Gastroesophageal sphincter (tissue), 4 donors: ENCODE measurements at regions not wholly inside any gene's neighbourhood (a gene's known extent, or its start where the extent isn't known, plus 50 kb on each side); places are given as distances from the start of the nearest gene placed in this dataset.

Experiments used
- ATAC-seq: fragments of 150-250 bp; one replicate; pipeline ENCODE4 v1.9.1; 2016; ENCODE audit warnings: mild to moderate bottlenecking, moderate library complexity
- H3K27ac ChIP-seq, 4 donors: fragments of 200-600 bp; sonication (generic) in 3 of 4; 1 replicate in 3 of 4; 2 replicates in 1 of 4; pipeline ENCODE4 v1.5.1; 2016 to 2019
- H3K27me3 ChIP-seq: fragments of 200-600 bp; sonication (generic); one replicate; pipeline ENCODE4 v1.5.1; 2019
- H3K36me3 ChIP-seq, 2 donors: fragments of 200-600 bp; sonication (generic); one replicate each; pipeline ENCODE4 v1.5.1; 2019; ENCODE audit warnings: control low read depth in 1 of 2
- H3K4me1 ChIP-seq, 3 donors: fragments of 200-600 bp; sonication (generic); 1 replicate in 2 of 3; 2 replicates in 1 of 3; pipeline ENCODE4 v1.5.1; 2016 to 2019; ENCODE audit warnings: control low read depth in 2 of 3
- H3K4me3 ChIP-seq, 2 donors: fragments of 200-600 bp; sonication (generic); one replicate each; pipeline ENCODE4 v1.5.1; 2019; ENCODE audit warnings: mild to moderate bottlenecking in 1 of 2, moderate library complexity in 1 of 2
- H3K9me3 ChIP-seq, 3 donors: fragments of 200-600 bp; sonication (generic); one replicate each; pipeline ENCODE4 v1.5.1; 2017 to 2019; ENCODE audit warnings: control low read depth in 2 of 3
- EP300 ChIP-seq: sonication (generic); formaldehyde crosslinking; IDR thresholded peaks from one replicate; pipeline ENCODE4 v1.6.1; 2017; ENCODE audit warnings: antibody characterized with exemption, mild to moderate bottlenecking
- POLR2A ChIP-seq, 2 donors: fragments of 450-650 bp; IDR thresholded peaks; one replicate each; pipeline ENCODE4 v1.6.1; 2017; ENCODE audit warnings: antibody characterized with exemption in 2 of 2, mild to moderate bottlenecking in 2 of 2, moderate library complexity in 1 of 2
- POLR2AphosphoS5 ChIP-seq: sonication (generic); formaldehyde crosslinking; IDR thresholded peaks from one replicate; pipeline ENCODE4 v1.6.1; 2017; ENCODE audit warnings: antibody characterized with exemption
- WGBS, 2 donors: methylation state at CpG; one replicate each; pipeline ENCODE4 v1.1.5; 2018; ENCODE audit warnings: low coverage in 1 of 2; 5-methylcytosine and 5-hydroxymethylcytosine counted together
- TF ChIP-seq, protein P1 (sequence below), 4 experiments: fragments of 200-600 bp in 2 of 4; fragments of 450-650 bp in 2 of 4; sonication (generic) in 1 of 4; IDR thresholded peaks; one replicate each; pipeline ENCODE4 v1.5.1; 2017 to 2019; ENCODE audit warnings: antibody characterized with exemption in 4 of 4, mild to moderate bottlenecking in 2 of 4, moderate library complexity in 2 of 4

DNA sequence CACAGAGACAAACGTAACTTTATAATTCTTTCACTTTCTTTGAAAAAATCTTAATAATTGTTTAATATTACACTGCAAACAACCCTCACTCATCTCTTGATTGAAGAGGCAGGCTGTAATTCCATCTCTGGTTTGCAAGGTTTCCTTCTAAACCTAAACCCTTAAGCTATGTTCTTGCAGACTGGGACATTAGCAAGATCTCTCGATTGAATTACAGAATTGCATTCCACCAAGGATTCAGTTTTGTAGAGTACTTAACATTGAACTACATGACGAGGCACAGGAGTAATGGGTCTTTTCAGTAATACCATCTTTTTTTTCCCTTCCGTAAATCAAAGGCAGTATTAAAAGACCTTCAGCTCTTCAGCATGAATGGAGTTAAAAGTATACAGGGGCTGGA lies 111.6 kb upstream of the EEF1E1 start:
- Histone ChIP-seq H3K36me3 (no peaks in the 10 kb centered on the region), H3K9me3 (no peaks in the 10 kb centered on the region), H3K4me3 (no peak overlapping the region), H3K4me1 (no peaks in the 10 kb centered on the region), H3K27me3 (peaks cover 33% of the 10 kb centered on the region), H3K27ac (no peak overlapping the region)
- no peak for ATAC-seq
- TF ChIP-seq EP300 (no peak), POLR2A (IDR thresholded peaks at IDR 0.05) (no peak), POLR2AphosphoS5 (no peak)
- TF ChIP-seq, protein P1, sequence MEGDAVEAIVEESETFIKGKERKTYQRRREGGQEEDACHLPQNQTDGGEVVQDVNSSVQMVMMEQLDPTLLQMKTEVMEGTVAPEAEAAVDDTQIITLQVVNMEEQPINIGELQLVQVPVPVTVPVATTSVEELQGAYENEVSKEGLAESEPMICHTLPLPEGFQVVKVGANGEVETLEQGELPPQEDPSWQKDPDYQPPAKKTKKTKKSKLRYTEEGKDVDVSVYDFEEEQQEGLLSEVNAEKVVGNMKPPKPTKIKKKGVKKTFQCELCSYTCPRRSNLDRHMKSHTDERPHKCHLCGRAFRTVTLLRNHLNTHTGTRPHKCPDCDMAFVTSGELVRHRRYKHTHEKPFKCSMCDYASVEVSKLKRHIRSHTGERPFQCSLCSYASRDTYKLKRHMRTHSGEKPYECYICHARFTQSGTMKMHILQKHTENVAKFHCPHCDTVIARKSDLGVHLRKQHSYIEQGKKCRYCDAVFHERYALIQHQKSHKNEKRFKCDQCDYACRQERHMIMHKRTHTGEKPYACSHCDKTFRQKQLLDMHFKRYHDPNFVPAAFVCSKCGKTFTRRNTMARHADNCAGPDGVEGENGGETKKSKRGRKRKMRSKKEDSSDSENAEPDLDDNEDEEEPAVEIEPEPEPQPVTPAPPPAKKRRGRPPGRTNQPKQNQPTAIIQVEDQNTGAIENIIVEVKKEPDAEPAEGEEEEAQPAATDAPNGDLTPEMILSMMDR (IDR thresholded peaks at IDR 0.05): no peak
- WGBS, 2 donors: 68% methylated on average over 4 of the region's 4 CpGs

DNA sequence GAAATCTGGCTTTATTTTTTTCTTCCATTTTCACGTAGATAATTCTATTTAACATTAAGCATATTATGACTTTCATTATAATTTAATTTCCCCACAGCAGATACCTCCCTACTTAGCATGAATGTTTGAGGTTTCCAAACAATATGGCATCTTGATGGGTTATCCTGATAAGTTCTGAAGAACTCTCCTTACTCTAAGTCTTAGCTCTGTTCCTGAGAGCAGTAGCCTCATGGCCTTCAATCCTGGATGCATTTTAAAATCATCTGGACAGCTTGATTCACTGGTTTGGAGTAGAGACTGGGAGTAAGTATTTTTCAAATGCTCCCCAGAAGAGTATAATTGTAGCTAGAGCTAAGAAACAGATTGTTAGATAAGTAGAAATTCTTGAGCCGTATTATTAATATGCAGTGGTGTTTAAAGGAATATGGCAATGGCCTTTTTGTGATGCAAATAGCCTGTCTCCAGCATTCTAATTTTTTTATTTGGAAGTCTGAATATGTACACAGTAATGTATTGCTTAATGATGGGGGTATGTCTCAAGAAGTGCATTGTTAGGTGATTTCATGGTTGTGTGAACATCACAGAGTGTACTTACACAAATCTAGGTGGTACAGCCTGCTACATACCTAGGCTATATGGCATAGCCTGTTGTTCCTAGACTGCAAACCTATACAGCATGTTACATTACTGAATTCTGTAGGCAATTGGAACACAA lies 110.5 kb upstream of the EEF1E1 start:
- no peak for TF ChIP-seq EP300
- TF ChIP-seq POLR2A (IDR thresholded peaks at IDR 0.05): no peak
- no peak for TF ChIP-seq POLR2AphosphoS5
- TF ChIP-seq, protein P1 (IDR thresholded peaks at IDR 0.05): no peak
- no peaks in the 10 kb centered on the region for H3K36me3 ChIP-seq
- ATAC-seq: no peak
- peaks cover 32% of the 10 kb centered on the region for H3K27me3 ChIP-seq
- H3K4me1 ChIP-seq: no peaks in the 10 kb centered on the region
- H3K27ac ChIP-seq: no peak overlapping the region
- no peaks in the 10 kb centered on the region for H3K9me3 ChIP-seq
- H3K4me3 ChIP-seq: no peak overlapping the region
- 63 to 70% methylated on average over 1 to 2 of the region's 2 CpGs for WGBS, 2 donors

DNA sequence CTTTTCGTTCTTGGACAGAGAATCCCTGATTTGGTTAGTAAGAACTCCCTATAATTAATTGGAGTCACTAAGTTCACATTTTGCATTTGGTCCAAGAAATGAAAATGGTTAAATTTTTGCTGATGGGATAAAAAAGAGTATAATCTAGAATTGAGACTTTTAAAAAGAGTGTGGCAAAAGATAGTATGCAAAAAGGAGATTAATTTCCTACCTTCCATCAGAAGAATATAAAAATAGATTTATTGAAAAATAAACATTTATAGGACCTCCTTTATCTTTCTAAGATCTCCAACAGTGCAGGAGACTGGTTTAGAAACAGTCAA lies 105.5 kb upstream of the EEF1E1 start:
- Histone ChIP-seq H3K4me3 (no peak overlapping the region), H3K27me3 (peaks cover 18% of the 10 kb centered on the region), H3K4me1 (no peaks in the 10 kb centered on the region), H3K36me3 (no peaks in the 10 kb centered on the region), H3K27ac (no peak overlapping the region), H3K9me3 (no peaks in the 10 kb centered on the region)
- ATAC-seq: no peak
- TF ChIP-seq POLR2A (IDR thresholded peaks at IDR 0.05): no peak
- TF ChIP-seq, protein P1 (IDR thresholded peaks at IDR 0.05): no peak
- no peak for TF ChIP-seq EP300
- no peak for TF ChIP-seq POLR2AphosphoS5
- 100% methylated on average over 1 of the region's 1 CpG for WGBS, 2 donors

DNA sequence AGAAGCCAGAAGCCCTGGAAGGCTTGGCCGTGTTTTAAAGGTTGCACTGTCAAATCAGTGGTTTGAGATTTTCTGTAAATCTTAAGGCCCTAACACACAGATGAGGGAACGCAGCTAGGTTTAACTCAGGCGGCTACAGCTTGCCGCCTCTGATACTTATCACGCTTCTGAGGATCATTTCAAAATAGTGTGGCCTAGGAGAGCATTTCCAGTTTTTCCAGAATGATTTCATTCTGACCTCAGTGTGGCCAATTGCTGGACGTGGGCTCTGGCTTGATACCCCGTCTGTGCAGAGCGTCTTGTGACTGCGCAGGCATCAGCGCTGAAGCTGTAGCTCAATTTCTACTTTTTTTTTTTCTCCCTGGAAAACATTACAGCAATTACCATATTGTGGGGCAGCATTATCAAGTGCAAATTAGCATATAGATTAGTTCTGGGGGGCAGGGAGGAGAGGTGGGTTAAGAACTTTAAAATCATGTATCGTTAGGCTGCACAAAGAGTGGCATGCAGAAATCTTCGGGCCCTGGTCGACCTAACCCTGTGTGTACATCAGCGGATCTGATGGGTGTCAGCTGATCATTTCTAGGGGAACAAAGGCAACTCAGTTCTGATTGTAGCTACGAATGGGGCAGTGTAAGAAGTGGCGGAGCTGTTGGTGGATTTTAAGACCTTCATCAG lies 105.0 kb upstream of the EEF1E1 start:
- H3K9me3 ChIP-seq: no peaks in the 10 kb centered on the region
- no peaks in the 10 kb centered on the region for H3K4me1 ChIP-seq
- no peak overlapping the region for H3K27ac ChIP-seq
- H3K36me3 ChIP-seq: no peaks in the 10 kb centered on the region
- no peak overlapping the region for H3K4me3 ChIP-seq
- 62 to 73% methylated on average over 7 to 14 of the region's 16 CpGs for WGBS, 2 donors
- no peak for ATAC-seq
- peaks cover 20% of the 10 kb centered on the region for H3K27me3 ChIP-seq
- TF ChIP-seq POLR2A (IDR thresholded peaks at IDR 0.05): no peak
- TF ChIP-seq, protein P1 (IDR thresholded peaks at IDR 0.05): no peak
- no peak for TF ChIP-seq EP300
- TF ChIP-seq POLR2AphosphoS5: no peak

DNA sequence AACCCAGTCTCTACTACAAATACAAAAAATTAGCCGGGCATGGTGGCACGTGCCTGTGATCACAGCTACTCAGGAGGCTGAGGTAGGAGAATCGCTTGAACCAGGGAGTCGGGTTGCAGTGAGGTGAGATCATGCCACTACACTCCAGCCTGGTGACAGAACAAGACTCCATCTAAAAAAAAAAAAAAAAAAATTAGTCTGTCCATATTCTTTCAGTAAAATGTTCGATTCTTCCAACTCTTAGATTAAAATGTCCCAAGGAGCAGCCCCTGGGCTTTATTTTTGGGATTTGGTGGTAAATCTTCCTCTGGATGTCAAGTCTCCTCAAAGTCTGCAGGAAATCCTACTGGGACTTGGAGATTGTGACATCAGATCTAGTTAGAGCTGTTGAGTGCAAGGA lies 101.0 kb upstream of the EEF1E1 start:
- H3K9me3 ChIP-seq: no peaks in the 10 kb centered on the region
- no peak overlapping the region for H3K27ac ChIP-seq
- no peak for ATAC-seq
- WGBS, 2 donors: 70 to 71% methylated on average over 1 to 5 of the region's 5 CpGs
- H3K36me3 ChIP-seq: no peaks in the 10 kb centered on the region
- TF ChIP-seq, protein P1 (IDR thresholded peaks at IDR 0.05): no peak
- TF ChIP-seq POLR2AphosphoS5 (no peak), POLR2A (IDR thresholded peaks at IDR 0.05) (no peak), EP300 (no peak)
- no peak overlapping the region for H3K4me3 ChIP-seq
- no peaks in the 10 kb centered on the region for H3K4me1 ChIP-seq
- H3K27me3 ChIP-seq: peaks cover 17% of the 10 kb centered on the region
